Activated CD4-positive, alpha-beta T cell treated with anti-CD3 and anti-CD28 coated beads, Interleukin-2, Interleukin-4, amounts not matched to agents 100 ng/mL and 50 ng/mL, durations not matched to agents 16 hours and 8 hours (primary cell): ENCODE measurements at regions not wholly inside any gene's neighbourhood (a gene's known extent, or its start where the extent isn't known, plus 50 kb on each side); places are given as distances from the start of the nearest gene placed in this dataset.
A peak's percentile ranks its signal among the peaks of the same experiment; 100 is the strongest.
"Not testable (repeated sequence)": the region's sequence is repeated elsewhere in the genome, so short reads cannot be mapped to it uniquely, and the experiment has no call there.

ENCODE experiments used
- DNase-seq: peaks from one replicate; pipeline ENCODE4 v3.0.0-alpha.2; 2020; ENCODE audit warnings: low spot score

DNA sequence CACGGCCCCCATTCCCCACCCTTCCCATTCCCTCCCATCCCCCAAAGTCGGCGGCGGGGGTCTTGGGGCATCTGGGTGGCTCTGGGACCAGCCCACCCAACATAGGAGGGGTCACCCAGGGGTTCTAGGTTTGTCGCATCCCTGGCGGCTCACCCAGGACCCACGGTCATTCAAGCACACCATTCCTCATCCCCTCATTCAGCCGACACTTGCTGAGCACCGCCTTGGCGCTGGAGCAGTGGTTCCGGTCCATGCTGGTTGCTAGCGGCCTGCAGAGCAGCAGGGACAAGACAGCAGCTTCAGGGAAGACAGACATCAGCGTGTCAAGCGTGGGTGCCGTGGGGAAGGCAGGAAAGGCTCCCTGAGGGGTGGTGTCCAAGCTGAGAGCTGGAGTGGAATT, 50.5 kb upstream of the OTOS start:
- DNase-seq, result no peak

DNA sequence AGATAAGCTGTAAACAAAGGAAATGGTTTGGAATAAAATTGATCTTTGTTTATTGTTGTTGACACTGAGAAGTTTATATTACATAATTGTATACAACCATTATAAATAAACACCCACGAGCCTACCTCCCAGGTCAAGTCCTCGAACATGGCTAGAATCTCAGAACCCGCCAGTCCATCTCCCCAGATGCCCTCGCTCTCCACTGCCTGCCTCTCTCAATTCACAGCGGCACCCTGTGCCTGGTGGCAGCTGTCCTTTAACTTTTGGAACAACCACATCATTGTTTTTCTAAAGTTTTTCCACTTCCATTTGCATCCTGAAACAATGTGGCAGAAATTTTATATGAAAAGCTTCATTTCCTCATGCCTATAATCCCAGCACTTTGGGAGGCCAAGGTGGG, 52.2 kb upstream of the OTOS start:
- no peak for DNase-seq

DNA sequence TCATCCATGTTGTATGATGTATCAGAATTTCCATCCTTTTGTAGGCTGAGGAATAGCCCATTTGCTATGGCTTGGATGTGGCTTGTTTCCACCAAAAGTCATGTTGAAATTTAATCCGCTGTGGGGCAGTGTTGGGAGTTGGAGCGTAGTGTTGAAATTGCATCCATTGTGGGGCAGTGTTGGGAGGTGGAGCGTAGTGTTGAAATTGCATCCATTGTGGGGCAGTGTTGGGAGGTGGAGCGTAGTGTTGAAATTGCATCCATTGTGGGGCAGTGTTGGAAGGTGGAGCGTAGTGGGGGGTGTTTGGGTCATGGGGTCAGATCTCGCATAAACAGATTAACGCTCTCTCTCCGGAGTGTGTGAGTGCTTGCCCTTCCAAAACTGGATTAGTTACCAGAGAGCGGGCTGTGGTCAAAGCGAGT, 53.9 kb upstream of the OTOS start:
- not testable (repeated sequence) for DNase-seq

DNA sequence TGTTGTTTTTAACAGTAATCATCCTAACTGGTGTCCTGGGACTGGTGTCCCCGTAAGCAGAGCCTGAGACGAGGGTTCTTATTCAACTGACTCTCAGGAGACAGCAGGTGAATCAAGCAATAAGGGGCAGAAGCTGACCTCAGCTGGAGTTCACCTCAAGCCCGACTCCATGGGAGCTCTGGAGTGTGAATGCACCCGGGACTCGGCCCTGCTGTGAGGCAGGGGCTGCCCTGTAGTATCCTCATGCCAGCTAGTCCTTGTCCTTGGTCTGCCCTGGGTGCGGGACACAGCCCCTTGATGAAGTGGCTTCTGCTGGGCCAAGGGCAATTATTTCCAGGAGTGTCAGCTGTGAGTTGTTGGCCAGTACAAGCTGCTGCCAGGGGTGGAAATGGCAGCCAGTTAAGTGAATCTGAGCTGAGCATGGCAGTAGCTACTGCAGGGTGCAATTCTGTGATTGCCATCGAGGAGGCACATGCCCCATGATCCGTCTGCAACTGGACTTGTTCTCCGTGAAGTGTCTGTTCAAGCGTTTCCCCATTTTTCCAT, 54.9 kb upstream of the OTOS start:
- no peak for DNase-seq

DNA sequence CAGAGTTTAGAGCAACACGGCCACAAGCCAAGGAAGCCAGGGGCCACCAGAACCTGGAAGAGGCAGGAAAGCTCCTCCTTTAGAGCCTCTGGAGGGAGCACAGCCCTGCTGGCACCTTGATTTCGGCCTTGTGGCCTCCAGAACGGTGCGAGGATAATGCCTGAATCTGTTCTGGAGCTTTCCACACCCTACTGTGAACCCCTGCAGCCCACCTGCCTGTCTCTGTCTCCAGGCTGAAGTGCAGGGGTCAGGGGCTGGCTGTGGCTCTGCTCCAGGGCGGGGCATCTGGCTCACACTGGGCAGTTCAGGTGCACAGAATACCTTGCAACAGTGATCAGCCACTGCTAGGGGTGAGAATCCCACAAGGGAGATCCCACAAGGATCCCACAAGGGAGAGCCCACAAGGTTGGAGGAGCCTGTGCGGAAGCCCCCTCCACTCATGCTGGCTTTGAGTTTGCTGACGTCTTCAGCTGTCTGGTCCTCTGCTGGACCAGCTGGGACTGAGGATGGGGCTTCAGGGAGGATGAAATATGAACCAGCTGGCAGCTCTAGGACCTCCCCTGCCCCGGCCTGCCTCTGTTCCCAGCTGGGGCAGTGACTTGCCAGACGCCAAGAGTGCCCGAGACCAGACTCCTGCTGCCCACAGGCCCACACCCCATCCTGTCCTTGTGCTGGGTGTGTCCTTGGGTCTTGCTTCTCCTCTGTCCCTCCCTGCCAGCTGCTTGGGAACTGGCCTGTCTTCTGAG, 56.4 kb upstream of the OTOS start:
- no peak for DNase-seq

DNA sequence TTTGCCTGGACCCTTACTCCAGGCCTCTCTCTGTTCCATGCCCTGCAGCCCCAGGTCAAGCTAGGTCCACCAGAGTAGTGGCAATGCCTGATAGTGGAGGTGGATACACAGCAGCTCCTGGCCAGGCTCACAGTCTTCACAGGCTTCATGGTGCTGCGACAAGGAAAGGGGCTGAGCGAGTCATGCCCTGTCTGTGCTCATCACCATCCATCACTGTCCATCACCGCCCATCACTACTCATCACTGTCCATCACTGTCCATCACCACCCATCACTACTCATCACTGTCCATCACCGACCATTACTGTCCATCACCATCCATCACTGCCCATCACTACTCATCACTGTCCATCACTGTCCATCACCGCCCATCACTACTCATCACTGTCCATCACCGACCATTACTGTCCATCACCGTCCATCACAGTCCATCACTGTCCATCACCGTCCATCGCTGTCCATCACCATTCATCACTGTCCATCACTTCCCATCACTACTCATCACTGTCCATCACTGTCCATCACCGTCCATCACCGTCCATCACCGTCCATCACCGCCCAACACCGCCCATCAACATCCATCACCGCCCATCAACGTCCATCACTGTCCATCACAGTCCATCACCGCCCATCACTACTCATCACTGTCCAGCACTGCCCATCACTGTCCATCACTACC, 57.1 kb upstream of the OTOS start:
- no peak for DNase-seq

DNA sequence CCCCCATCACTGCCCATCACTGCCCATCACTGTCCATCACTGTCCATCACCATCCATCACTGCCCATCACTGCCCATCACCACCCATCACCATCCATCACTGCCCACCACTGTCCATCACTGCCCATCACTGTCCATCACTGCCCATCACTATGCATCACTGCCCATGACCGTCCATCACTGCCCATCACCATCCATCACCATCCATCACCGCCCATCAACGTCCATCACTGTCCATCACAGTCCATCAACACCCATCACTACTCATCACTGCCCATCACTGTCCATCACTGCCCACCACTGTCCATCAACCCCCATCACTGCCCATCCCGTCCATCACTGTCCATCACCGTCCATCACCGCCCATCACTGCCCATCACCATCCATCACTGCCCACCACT, 57.8 kb upstream of the OTOS start:
- DNase-seq, result no peak

DNA sequence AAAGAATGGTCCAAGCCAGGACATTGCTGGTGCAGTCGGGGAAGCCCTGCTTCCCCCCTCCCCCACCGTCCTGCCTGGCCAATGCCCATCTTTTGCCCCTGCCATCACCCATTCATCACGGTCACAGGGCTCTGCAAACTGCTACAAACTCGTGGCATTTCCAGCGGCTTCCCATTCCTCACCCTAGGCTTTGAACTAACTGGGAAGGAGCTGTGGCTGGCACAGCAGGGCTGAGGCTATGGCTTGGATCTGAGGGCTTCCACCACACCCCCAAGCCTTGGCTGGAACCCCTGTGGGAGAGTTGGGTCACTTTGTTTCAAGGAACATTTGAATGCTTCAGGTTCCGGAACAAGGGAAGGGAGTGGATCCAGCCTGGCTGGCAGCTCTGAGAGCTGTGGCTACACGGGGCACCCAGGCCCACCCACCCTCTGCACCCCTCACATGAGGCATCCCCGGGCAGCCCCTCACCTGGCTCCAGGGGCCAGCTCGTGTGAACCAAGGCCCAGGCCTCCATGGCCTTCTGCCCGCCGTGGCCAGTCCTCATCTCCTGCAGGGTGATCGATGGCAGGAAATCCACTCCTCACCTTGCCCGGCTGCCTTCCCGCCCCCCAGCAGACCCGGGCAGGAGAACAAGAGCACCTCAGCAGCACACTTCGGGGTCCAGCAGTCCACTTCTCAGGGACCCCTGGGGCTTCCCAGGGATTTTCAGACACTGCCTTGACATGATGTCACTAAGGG, 58.8 kb upstream of the OTOS start:
- DNase-seq, result no peak

DNA sequence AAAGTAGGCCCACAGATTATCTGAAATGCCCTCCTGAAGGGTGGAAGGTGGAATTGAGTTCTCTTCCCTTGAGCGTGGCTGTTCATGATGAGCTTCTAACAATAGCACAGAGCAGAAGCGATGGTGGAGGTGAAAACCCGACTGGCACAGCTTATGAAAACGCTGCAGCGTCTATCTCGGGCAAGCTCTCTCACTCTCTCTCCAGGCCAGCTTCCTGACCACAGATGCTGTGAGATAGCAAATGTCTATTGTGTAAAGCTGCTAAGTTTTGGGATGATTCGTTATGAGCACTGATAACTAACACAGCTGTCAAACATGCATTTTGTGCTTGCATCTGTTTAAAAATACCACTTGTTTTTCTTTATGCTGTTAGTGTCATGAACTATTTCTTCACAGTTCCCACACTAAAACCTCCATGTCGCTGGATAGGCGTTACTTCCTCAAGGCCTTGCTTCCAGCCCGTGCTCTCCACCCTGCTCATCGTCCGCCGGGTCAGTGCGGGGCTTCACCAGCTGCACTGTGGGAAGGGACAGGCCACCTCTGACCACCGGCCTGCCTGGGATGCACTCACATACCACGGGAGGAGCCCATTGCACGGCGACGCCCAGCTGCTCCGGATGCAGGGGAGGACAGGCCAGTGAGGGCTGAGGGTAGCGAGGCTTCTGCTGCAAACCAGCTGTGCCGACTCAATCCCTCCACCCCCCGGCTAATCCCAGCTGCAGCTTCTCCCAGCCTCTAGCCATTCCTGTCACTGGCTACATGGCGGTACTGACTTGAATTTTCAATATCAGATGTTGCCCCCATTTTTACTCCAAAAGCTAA, 60.0 kb upstream of the OTOS start:
- DNase-seq, result peak; percentile 26

DNA sequence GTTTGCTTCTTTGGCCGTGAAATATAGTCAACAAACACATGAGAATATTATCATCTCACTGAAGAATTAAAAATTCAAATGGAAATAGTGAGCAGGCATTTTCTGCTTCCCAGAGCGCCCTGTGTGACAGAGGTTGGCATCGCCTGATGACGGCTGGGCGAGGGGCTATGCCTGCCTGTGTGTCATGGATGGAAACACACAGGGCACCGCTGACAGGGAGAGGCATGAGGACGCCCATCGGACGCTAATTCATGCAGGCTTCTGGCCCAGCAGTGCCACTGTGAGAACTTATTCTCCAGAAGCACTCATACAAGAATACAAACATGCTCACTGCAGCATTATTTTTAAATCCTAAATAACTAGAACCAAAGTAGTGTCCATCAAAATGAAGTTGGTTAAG, 61.4 kb upstream of the OTOS start:
- no peak for DNase-seq

DNA sequence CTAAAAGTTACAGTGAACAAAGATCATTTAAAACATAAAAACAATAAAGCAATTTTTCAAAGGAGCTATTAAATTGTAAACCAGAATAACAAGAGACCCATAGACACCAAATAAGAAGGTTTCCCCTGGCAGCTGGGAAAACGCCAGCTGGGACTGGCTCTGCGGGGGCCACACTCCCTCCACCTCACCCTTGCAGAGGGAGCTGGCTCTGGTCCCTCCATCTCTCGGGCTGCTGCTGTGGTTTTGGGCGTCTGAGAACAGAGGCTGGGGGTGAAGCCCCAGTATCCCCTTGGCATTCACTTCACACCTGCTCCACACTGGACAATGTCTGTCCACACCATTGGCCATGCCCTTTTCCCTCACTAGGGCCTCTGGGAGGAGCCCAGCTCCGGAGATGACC, 62.1 kb upstream of the OTOS start:
- DNase-seq, result no peak

DNA sequence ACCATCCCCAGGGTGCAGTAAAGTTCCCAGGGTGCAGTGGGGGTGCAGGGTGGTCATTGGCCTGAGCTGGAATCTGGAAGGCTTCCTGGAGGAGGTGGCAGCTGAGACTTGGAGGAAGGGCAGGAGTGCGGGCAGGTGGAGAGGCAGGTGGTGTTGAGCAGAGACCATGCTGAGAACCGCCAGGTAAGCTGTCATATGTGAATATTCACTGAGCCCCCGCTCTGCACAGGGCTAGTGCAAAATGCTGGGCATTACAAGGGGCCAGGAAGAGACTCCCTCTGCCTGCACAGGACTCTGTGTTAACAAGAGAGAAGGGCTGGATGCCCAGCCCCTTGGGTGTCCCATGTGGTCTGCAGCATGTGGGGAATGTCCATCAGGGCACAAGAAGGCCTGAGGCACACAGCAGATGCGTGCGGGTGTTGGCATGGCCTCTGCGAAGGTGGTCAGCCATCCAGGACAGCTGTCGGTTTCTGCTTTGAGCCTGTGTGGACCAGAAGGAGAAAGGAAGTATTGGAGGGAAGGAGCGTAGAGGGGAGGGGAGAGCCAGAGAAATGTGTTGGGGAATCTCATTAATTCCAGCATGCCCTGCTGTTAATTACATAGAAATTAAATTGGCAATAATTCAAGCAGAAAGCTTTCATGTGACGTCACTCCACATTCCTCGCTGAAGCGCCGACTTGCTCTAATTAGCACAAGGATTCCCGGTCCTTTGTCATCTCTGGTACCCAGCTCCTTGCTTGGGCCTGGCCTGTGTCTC, 62.8 kb upstream of the OTOS start:
- no peak for DNase-seq

DNA sequence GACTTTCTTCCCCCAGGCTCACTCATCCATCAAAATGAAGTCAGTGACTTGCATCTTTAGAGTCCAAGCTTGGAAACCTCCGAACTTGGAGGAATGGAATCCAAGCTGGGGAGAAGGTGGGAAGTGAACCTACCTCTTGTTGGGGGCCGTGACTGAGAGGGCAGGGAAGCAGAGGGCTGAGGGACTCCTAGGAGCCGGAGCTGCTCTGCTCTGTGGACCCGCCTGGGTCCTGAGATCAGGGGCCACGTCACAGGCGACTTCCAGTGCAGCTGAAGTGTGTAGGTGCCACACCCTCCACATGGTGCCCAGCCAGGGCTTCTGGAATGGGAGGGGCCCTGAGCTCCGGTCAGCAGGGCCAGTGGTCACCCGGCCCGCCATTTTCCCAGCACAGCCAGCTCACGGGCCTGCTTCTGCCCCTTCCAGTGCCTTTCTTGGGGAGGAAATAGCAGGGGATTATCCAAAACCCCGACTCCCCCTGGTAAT, 63.4 kb upstream of the OTOS start:
- DNase-seq, result no peak

DNA sequence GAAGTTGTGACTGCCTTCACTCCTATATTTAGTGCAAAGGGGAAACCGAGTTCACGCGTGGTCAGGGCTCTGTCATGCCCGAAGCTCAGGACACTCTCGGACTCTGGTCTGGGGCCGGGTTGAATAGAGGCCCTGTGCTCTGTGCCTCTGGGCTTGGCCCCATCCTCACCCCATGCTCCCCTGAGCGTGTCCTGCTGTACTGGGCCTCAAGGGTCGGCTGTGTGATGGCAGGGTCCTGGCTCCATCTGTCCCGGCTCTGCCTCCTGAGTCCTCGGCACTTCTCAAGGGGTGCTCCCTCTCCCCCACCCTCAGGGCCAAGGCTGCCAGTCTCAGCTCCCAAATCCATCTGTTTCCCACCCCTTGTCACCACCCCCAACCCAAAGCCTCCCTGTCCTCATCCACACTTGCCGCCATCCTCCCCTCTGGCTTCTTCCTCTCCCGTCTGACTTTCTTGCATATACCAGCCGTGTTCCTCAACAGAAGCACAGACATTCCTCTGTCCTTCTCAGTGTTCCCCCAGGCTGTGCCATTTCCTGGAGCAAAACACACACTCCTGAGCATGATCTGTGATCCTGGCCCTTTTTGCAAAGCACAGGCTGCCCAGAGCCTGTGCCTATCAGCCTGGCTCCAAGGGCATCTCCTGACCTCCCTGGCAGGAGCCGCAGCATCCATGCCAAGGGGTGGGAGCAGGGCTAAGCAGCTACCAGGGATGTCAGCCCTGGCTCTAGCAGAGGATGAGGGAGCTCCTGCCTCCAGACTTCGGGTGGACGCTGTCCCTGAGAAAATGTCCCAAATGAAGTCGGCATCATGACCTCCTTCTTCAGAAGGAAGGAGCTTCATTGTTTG, 64.2 kb upstream of the OTOS start:
- DNase-seq, result no peak

DNA sequence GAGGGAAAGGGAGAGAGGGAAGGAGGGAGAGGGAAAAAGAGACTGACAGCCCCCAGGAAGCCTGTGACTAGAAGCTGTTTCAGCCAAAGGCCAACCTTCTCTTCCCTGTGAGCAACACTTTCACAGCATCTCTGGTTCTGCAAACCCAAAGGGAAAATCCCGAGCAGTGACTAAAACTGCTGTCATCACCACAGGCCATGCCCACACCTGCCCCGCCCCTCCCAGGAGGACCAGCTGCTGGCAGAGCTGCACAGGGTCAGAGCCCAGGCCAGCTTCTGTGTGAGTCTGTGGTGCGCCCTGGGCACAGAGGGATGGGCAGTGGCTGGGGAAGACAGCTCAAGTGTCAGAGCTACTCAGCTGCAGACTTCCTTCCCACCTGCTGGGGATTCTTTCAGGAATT, 64.9 kb upstream of the OTOS start:
- DNase-seq, result peak; percentile 49

DNA sequence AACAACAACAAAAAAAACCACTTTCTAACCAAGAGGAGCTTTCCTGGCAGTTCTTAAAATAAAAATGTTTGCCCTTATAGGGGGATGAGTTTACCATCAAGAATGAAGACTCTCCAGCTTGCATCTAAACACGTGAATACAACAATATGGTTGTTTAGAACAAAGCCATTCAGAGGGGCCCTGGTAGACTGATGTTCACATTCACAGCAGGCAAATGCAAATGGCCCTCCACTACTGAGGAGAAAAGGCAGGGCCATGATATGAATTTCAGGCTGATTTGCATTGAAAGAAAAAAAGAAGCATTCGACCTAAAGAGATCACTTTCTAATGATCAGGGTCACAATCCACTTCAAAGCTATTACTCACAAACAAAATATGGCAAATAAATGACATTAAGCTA, 65.3 kb upstream of the OTOS start:
- no peak for DNase-seq

DNA sequence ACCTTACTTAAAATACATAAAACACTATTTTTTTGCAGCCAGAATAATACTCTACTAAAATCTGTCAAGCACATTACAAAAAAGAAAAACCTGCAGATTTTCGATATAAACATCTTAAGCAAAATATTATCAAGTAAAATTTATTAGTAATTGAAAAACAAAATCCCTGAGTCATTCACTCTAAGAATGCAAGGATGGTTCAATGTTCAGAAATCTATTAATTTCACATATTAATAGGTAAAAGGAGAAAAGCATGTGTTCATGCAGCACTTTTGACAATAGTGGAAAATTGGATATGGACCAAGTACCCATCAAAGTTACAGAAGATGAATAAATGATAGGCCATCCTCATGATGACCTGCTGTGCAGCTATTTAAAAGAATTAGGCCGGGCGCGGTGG, 66.2 kb upstream of the OTOS start:
- DNase-seq, result no peak

DNA sequence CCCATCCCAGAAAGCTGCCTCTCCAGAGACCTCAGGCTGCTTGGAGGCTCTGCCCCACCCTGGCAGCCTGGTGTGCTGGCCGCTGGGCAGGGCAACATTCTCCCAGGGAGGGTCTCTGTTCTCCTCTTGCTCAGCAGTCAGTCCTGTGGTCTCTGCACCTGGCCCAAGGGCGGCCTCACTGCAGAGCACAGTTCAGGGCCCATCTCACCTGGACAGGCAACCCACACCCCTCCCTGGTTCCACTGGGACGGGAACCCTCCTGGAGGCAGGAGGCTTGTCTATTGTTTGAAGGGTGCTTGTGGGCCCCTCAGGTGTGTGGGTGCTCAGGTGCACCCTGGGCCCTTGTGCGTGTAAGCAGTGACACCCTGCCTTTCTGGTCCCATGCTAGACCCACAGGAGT, 67.2 kb upstream of the OTOS start:
- DNase-seq, result no peak

DNA sequence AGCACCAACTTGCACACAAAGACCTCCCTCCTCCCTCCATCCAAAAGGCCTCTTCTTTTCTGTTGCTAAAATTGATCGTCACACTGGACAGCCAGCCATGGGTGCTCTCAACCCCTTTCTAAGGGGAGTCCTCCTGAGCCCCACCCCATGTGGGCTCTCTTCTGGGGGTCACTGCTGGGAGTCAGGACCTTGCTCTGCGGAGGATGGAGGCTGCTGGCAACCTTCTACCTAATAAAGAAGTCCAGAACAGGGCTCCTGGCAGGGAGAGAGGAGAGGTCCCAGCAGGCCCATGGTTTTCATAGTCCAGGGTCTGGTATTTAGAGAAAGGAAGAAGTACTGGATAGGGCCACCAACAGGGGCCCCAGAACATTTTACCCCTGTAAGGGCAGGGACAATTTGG, 67.6 kb upstream of the OTOS start:
- DNase-seq, result no peak

DNA sequence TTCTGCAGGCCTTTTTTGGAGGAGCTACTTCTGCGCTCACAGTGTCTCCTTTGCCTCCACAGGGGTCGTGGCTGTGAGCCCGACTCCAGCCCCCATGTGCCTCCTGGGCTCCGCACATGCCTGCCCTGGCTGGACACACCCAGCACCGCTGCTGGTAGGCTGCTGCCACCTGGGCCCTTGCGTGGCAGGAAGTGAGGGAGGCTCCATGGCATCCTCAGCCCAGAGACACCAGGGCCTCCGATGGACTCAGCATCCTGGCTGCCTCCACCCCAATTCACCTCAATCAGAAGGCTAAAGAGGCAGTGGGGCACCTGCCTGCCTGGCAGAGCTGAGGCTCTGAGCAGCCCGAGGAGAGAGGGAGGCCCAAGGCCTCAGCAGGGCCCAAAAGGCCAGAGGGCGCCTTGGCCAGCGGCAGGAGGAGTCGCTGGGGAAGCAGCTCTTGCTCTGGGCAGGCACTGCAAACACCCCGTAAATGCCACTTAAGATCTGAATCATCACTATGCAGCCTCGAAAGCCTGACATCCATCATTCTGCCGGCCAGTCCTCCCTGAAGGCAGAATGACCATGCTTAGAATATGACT, 68.3 kb upstream of the OTOS start:
- no peak for DNase-seq
